ENCODE measurements at regions not wholly inside any gene's neighbourhood (a gene's known extent, or its start where the extent isn't known, plus 50 kb on each side); places are given as distances from the start of the nearest gene placed in this dataset.

GRCh38 chr12:18853570-18854366, 115.8 kb downstream of the CAPZA3 start:
- DNase-seq (ENCODE audit: extremely low spot score), result no peak
- ChIA-PET CTCF (no interaction called here), POLR2A (no interaction called here)
- TF ChIP-seq ELF4 (IDR thresholded peaks at IDR 0.05) (no peak), NFRKB (IDR thresholded peaks at IDR 0.05) (no peak), ARNT (IDR thresholded peaks at IDR 0.05) (no peak), HDGF (IDR thresholded peaks at IDR 0.05; ENCODE audit: borderline replicate concordance) (no peak), FOXA1 (IDR thresholded peaks at IDR 0.05) (no peak), FOXK2 (IDR thresholded peaks at IDR 0.05) (no peak), LEF1 (IDR thresholded peaks at IDR 0.05; ENCODE audit: borderline replicate concordance) (no peak), TARDBP (IDR thresholded peaks at IDR 0.05) (no peak), SP1 (IDR thresholded peaks at IDR 0.05) (no peak), BHLHE40 (IDR thresholded peaks at IDR 0.05; ENCODE audit: borderline replicate concordance) (no peak), ZNF384 (IDR thresholded peaks at IDR 0.05) (no peak), FOXM1 (IDR thresholded peaks at IDR 0.05; ENCODE audit: borderline replicate concordance) (no peak), CTBP1 (IDR thresholded peaks at IDR 0.05; ENCODE audit: borderline replicate concordance) (no peak), PKNOX1 (IDR thresholded peaks at IDR 0.05) (no peak), SUZ12 (IDR thresholded peaks at IDR 0.05) (no peak), L3MBTL2 (conservative IDR thresholded peaks at IDR 0.05) (no peak)

GRCh38 chr12:18857656-18858055, 119.7 kb downstream of the CAPZA3 start:
- CTCF ChIA-PET, result no interaction called here

GRCh38 chr12:18859400-18859799, 121.5 kb downstream of the CAPZA3 start:
- POLR2A ChIA-PET, result no interaction called here
- CTCF ChIA-PET, result no interaction called here
- no peak for DNase-seq (ENCODE audit: extremely low spot score)
- TF ChIP-seq SUZ12 (IDR thresholded peaks at IDR 0.05), result no peak
- TF ChIP-seq HDGF (IDR thresholded peaks at IDR 0.05; ENCODE audit: borderline replicate concordance), result no peak
- TF ChIP-seq BHLHE40 (IDR thresholded peaks at IDR 0.05; ENCODE audit: borderline replicate concordance), result no peak
- no peak for TF ChIP-seq FOXM1 (IDR thresholded peaks at IDR 0.05; ENCODE audit: borderline replicate concordance)
- TF ChIP-seq LEF1 (IDR thresholded peaks at IDR 0.05; ENCODE audit: borderline replicate concordance), result no peak
- no peak for TF ChIP-seq PKNOX1 (IDR thresholded peaks at IDR 0.05)
- TF ChIP-seq ELF4 (IDR thresholded peaks at IDR 0.05), result no peak
- no peak for TF ChIP-seq FOXK2 (IDR thresholded peaks at IDR 0.05)
- TF ChIP-seq FOXA1 (IDR thresholded peaks at IDR 0.05), result no peak
- no peak for TF ChIP-seq ARNT (IDR thresholded peaks at IDR 0.05)
- no peak for TF ChIP-seq NFRKB (IDR thresholded peaks at IDR 0.05)
- no peak for TF ChIP-seq TARDBP (IDR thresholded peaks at IDR 0.05)
- TF ChIP-seq CTBP1 (IDR thresholded peaks at IDR 0.05; ENCODE audit: borderline replicate concordance), result no peak

More at GRCh38 chr12:18857656-18858055, 119.7 kb downstream of the CAPZA3 start:
- TF ChIP-seq L3MBTL2 (conservative IDR thresholded peaks at IDR 0.05), result no peak
- POLR2A ChIA-PET, result no interaction called here
- no peak for DNase-seq (ENCODE audit: extremely low spot score)

- no peak for DNase-seq (ENCODE audit: extremely low spot score)
- TF ChIP-seq PKNOX1 (IDR thresholded peaks at IDR 0.05) (no peak), SUZ12 (IDR thresholded peaks at IDR 0.05) (no peak), L3MBTL2 (conservative IDR thresholded peaks at IDR 0.05) (no peak), FOXA1 (IDR thresholded peaks at IDR 0.05) (no peak), ARNT (IDR thresholded peaks at IDR 0.05) (no peak), FOXK2 (IDR thresholded peaks at IDR 0.05) (no peak), ZNF384 (IDR thresholded peaks at IDR 0.05) (no peak), CTBP1 (IDR thresholded peaks at IDR 0.05; ENCODE audit: borderline replicate concordance) (no peak), HDGF (IDR thresholded peaks at IDR 0.05; ENCODE audit: borderline replicate concordance) (no peak), FOXM1 (IDR thresholded peaks at IDR 0.05; ENCODE audit: borderline replicate concordance) (no peak), NFRKB (IDR thresholded peaks at IDR 0.05) (no peak)
- POLR2A ChIA-PET, result no interaction called here
- CTCF ChIA-PET, result interaction anchor here (0.6 kb wide), 1 partner anchor 59 kb away, joined by 5 read pairs; no protein-coding TSS in a partner anchor
Observed at GRCh38 chr12:18861287-18861858, 123.5 kb downstream of the CAPZA3 start.

- POLR2A ChIA-PET, result no interaction called here
- no peak for TF ChIP-seq TARDBP (IDR thresholded peaks at IDR 0.05)
- no peak for TF ChIP-seq FOXK2 (IDR thresholded peaks at IDR 0.05)
- no peak for TF ChIP-seq ELF4 (IDR thresholded peaks at IDR 0.05)
- no peak for TF ChIP-seq PKNOX1 (IDR thresholded peaks at IDR 0.05)
- no peak for TF ChIP-seq SP1 (IDR thresholded peaks at IDR 0.05)
- TF ChIP-seq NFRKB (IDR thresholded peaks at IDR 0.05), result no peak
- no peak for TF ChIP-seq L3MBTL2 (conservative IDR thresholded peaks at IDR 0.05)
- CTCF ChIA-PET, result no interaction called here
- DNase-seq (ENCODE audit: extremely low spot score), result no peak
Observed at GRCh38 chr12:18863769-18864500, 126.0 kb downstream of the CAPZA3 start.

Measured in HEK293T (cell line).